Erythroblast (primary cell): ENCODE measurements at regions not wholly inside any gene's neighbourhood (a gene's known extent, or its start where the extent isn't known, plus 50 kb on each side); places are given as distances from the start of the nearest gene placed in this dataset.
"Not testable (repeated sequence)": the region's sequence is repeated elsewhere in the genome, so short reads cannot be mapped to it uniquely, and the experiment has no call there.

Source experiments
- DNase-seq, 2 experiments: peaks; one replicate each; lab custom pipeline; 2025; lab: John Stamatoyannopoulos, UW
- GATA1 ChIP-seq: IDR thresholded peaks from 2 replicates; pipeline ENCODE4 v1.6.1; 2011; ENCODE audit warnings: low read depth, mild to moderate bottlenecking, control low read depth, low read length, moderate library complexity
- POLR2A ChIP-seq: IDR thresholded peaks from 2 replicates; pipeline ENCODE4 v1.6.1; 2011; ENCODE audit warnings: mild to moderate bottlenecking, low read length

GRCh38 chr4:186775902-186776301 lies 52.2 kb upstream of the FAT1 start:
- no peak for TF ChIP-seq POLR2A
- TF ChIP-seq GATA1 = no peak
- DNase-seq = no peak

GRCh38 chr4:186778134-186778533 lies 54.5 kb upstream of the FAT1 start:
- no peak for TF ChIP-seq GATA1
- no peak for TF ChIP-seq POLR2A

DNA sequence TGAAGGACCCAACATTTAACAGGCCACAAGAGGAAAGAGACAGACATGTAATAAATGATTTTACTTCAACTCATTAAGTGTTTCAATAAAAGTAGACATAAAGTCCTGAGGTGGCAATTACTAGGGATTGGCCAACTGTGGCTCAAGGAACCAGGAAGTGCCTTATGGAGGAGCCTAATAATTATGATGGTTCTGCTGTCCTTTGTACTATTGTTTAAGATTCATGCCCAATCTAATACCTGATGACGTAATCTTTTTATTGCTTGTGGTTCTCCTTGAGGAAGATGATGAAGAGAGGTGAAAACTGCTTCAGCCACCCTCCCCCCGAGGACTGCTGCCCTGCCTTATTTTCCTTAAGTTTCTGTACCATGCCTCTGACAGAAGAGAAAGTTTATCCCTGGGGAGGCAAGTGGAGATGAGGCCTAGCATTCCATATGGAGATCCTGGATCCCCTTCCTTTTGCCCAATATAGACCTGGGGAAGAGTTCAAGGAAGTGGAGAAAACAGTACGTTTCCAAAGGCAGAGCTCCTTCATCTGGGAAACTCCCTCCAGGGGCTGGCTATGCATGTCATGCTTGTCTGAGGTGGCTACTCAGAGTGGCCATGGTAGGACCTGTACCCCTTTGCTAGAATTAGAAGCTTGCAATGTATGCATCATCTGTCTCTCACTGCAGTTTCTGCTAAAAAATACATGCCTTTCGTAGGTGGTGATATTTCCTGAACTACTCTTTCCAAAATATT lies 56.8 kb upstream of the FAT1 start:
- DNase-seq = no peak
- no peak for TF ChIP-seq GATA1
- no peak for TF ChIP-seq POLR2A

More at GRCh38 chr4:186778134-186778533, 54.5 kb upstream of the FAT1 start:
- DNase-seq = no peak

- DNase-seq = no peak
These were observed 57.6 kb upstream of the FAT1 start for GRCh38 chr4:186781032-186781917.

DNA sequence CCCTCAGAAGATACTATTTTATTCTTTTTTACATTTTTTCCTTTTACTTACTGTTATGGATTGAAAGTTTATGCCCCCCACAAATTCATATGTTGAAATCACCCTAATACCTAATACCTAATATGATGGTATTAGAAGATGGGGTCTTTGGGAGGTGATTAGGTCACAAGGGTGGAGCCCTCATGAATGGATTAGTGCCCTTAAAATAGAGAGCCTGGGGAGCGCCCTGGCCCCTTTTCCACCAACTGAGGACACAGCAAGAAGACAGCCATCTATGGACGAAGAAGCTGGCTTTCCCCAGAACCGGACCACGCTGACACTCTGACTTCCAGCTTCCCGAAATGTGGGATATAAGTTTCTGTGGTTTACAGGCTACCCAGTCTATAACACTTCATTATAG lies 58.6 kb upstream of the FAT1 start:
- DNase-seq = no peak
- TF ChIP-seq POLR2A = no peak
- no peak for TF ChIP-seq GATA1

More at GRCh38 chr4:186781032-186781917, 57.6 kb upstream of the FAT1 start:
- TF ChIP-seq GATA1 (no peak), POLR2A (no peak)

DNA sequence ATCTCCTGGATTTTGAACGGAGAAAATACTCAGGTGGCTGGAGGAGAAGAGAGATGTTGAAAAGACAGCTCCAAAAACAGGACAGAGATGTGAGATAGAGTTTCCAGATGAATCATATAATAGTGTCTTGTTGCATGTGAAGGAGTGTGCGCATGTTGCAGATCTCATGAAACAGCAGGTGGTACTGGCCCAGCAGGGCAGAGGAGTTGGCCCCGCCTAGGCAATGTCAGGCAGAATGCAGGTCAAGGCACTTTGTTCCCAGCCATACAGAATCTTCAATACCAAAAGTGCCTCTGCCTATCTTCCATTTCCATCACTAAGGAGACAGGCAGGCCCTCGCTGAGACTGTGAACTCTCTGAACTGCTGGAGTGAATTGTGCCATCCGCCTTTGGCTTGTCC lies 63.9 kb upstream of the FAT1 start:
- no peak for TF ChIP-seq GATA1
- no peak for TF ChIP-seq POLR2A
- no peak for DNase-seq

DNA sequence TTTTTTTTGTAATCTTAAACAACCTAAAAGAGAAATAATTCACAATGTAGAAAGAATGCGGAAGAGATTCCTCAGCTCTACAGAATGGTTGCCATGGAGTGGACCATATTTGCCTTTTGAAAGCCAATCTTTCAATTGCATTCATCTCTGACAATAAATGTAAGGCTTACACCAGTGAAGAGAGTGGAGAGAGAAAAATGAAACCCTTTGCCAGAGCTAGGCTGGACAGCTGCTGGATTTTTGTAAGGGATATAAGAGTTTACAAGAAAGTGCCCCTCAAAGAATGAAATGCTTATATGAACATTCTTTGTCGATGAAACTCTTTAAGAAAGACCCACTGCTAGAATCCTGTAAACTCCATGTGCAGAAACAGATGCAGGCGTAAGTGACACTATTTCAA lies 66.0 kb upstream of the FAT1 start:
- no peak for TF ChIP-seq POLR2A
- TF ChIP-seq GATA1 = no peak
- no peak for DNase-seq

DNA sequence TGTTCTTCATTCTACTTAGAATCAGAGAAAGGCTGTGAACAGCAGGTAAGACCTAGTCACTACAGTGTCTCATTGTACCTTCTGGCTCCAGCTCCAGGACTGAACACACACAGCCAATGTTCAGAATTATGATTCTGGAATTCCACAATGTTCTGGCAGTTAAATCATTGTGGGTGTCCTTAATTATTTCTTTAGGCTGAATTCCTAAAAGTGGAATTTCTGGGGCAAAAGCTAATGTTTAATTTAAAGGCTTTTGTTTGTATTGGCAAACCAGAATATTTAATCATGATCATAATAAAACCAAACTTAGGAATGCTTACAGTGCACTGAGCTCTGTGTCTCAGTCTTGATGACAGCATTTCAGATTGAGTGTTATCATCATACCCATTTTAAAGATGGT lies 67.0 kb upstream of the FAT1 start:
- no peak for DNase-seq
- TF ChIP-seq GATA1 (no peak), POLR2A (no peak)

DNA sequence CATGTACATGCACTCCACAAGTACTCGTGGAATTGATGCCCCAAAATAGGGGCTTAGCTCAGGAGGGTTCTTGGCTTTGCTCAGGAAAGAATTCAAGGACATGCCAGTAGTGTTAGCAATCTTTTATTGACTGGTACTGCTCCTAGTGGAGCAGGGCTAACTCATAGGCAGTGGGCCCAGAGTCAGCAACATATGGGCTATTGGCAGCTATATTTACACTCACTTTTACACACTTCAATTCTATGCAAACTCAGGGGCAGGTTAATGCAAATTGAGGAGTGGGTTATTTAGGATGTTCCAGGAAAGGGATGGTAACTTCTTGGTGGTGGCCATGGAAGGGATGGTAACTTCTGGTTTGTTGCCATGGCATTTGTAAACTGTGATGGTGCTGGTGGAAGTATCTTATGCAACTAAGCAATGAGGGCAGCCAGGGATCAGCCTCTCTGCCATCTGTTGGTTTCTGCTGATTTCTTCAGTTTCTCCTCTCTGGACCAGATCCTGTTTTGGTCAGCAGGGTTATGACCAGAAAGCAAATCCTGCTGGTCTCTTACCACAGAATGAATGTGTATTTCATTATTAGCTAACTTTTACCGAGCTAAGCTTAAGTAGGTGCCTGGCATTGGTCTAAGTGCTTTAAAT lies 69.2 kb upstream of the FAT1 start:
- DNase-seq = no peak
- TF ChIP-seq POLR2A = no peak

- no peak for DNase-seq
- TF ChIP-seq POLR2A (no peak), GATA1 (no peak)
These were observed 75.4 kb upstream of the FAT1 start for GRCh38 chr4:186798951-186799659.

DNA sequence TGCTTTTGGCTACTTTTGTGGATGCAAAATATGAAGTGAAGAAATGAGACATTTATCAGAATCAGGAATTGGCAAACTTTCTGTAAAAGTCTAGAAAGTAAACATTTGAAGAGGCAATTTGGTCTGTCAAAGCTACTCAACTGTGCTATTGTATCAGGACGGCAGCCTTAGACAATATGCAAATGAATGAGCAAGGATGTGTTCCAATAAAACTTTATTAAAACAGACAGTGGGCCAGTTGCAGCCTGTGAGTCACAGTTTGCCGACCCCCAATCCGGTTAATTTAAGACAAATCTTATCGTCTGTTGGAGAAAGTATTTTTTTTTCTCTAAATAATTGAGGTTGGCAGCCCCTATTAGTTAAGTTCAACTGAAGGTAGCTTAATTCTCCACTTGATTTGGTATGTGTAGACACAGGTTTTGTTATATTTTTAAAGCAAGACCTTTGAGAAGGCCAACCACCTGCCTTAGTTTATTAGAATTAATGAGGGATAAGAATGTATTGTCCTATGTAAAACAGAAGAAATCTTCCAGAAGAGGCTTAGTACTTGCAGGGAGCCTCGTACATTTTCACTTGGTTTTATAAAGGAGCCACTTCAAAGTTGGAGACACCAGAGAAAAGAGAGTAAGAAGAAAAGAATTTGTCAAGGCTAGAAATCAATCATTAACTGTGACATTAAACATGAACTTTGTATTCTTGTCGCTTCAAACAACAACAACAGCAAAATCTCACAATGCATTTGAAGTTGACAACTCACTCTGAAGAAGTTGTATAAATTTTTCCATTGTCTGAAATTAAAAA lies 81.6 kb upstream of the FAT1 start:
- no peak for TF ChIP-seq POLR2A
- no peak for TF ChIP-seq GATA1

DNA sequence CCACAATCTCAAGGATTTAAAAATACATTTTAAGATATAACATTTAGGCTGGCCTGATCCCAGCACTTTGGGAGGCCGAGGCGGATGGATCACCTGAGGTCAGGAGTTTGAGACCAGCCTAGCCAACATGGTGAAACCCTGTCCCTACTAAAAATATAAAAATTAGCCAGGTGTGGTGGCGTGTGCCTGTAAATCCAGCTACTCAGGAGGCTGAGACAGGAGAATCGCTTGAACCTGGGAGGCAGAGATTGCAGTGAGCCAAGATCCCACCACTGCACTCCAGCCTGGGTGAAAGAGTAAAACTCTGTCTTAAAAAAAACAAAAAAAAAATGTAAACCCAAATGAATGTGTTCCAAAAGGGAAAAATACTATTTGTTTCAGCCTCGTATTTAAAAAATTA lies 82.3 kb upstream of the FAT1 start:
- not testable (repeated sequence) for DNase-seq

More for the DNA sequence above, 81.6 kb upstream of the FAT1 start:
- no peak for DNase-seq

- no peak for TF ChIP-seq POLR2A
- no peak for TF ChIP-seq GATA1
- DNase-seq = no peak
These were observed 83.2 kb upstream of the FAT1 start for GRCh38 chr4:186806679-186807421.
